ENCODE measurements at regions not wholly inside any gene's neighbourhood (a gene's known extent, or its start where the extent isn't known, plus 50 kb on each side); places are given as distances from the start of the nearest gene placed in this dataset.

DNA sequence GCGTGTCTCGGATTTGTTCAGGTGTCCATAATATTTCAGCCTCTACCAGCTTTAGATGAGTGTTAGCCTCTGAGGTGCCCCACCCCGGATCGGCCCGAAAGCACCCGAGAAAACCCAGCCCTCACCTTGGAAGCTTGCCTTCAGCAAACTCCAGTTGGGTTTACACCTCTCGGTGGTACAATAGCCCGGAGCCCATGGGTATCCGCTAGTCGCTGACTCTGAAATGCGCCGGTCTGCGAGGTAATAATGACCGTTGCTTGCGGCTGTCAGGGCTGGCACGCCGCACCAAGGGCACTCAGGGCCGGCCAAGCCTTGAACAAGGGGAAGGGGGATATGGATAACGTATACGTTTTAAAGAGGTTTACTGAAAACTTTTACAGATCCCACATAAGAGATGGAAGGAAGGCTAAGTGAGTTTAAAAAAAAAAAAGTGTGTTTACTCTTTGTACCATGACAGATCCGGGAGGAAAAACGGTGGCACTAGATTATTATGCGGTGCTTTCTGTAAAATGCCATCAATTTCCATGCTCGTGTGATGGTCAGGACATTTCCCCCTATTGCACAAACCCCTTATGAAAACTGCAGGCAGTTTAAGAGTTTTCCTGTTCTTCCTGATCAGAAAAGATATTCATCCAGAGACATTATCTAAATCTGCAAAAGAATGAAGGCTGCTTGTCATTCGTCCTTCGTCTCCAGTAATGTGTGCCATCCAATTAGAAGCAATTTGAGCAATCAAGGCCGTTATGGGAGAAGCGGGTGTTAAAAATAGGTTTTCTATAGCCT lies 124.2 kb downstream of the TMEM161B start:
- in situ Hi-C loops (cut with HindIII; ENCODE audit: low sequenced_read_pairs), result loop anchor here (5.0 to 10.0 kb wide), 4 partner anchors 120 to 538 kb away; partner anchors contain the start of gene TMEM161B
- DNase-seq (ENCODE audit: low read depth), result no peak
- TF ChIP-seq, protein P1, sequence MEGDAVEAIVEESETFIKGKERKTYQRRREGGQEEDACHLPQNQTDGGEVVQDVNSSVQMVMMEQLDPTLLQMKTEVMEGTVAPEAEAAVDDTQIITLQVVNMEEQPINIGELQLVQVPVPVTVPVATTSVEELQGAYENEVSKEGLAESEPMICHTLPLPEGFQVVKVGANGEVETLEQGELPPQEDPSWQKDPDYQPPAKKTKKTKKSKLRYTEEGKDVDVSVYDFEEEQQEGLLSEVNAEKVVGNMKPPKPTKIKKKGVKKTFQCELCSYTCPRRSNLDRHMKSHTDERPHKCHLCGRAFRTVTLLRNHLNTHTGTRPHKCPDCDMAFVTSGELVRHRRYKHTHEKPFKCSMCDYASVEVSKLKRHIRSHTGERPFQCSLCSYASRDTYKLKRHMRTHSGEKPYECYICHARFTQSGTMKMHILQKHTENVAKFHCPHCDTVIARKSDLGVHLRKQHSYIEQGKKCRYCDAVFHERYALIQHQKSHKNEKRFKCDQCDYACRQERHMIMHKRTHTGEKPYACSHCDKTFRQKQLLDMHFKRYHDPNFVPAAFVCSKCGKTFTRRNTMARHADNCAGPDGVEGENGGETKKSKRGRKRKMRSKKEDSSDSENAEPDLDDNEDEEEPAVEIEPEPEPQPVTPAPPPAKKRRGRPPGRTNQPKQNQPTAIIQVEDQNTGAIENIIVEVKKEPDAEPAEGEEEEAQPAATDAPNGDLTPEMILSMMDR (IDR thresholded peaks at IDR 0.05; ENCODE audit: low read depth, low read length, missing control alignments), result no peak
- H3K4me3 ChIP-seq (ENCODE audit: low read depth, low read length), result peak overlapping the region; percentile 44

DNA sequence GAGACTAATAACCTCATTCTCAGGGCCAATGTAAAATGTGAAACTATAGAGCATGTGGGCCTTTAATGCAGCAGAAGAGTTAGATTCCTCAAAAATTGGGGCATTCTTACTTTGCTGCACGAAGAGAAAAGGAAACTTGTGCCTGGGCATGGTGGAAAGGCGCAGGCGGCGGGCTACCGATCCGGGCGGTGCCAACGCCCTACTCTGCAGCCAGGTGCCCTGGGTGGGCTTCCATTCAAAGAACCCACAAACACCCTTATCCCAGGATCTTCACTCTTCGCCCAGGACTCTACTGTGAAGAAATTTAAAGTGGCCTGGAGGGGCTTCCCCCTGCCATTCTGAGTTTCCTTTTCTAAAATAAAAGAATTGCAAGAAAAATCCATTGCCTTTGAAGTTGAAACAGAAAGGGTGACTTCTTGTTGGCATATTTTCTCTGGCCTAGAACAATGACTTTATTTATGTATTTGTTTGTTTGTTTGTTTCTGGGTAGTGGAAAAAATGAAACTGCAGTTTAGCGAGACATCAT lies 124.9 kb downstream of the TMEM161B start:
- peak overlapping the region; percentile 44 for H3K4me3 ChIP-seq (ENCODE audit: low read depth, low read length)
- TF ChIP-seq, protein P1 (IDR thresholded peaks at IDR 0.05; ENCODE audit: low read depth, low read length, missing control alignments), result no peak
- in situ Hi-C loops (cut with HindIII; ENCODE audit: low sequenced_read_pairs), result loop anchor here (5.0 to 10.0 kb wide), 4 partner anchors 121 to 539 kb away; partner anchors contain the start of gene TMEM161B
- DNase-seq (ENCODE audit: low read depth), result no peak

DNA sequence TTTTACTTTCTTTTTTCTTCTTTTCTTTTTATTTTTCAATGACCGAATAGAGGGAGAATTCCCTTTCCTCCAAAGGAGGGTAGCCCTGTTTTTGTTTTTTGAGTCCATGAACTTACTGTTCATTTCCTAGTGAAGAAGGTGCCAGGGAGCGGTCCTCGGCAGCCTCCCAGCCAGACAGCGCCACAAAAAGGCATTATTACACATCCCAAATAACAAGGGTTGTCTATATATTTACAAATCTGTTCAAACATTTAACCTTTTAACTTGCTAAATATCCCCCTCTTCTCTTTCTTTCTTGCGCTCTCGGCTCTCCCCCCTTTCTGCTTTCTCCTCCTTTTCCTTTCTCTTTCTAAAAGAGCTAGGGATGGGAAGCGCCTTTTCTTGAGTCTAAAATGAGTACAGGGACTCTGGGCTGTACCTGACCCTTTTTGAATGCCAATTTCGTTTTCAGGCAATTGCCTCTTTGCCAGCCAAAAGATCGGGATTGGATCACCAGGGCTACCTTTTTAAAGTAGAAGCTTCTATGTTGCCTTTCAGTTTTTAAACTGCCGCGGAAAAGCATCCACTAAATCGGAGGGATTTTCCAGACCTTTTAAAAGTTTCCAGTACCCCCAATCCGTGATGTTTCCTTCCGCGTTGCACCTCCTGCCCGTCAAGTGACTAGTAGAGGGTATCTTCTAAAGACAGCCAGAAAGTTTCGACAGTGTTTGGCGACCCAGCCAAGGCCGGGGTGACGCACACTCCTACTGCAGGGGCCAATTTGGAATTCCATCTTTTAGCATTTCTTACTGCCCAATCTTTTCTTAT lies 125.6 kb downstream of the TMEM161B start:
- DNase-seq (ENCODE audit: low read depth), result no peak
- in situ Hi-C loops (cut with HindIII; ENCODE audit: low sequenced_read_pairs), result loop anchor here (5.0 to 10.0 kb wide), 4 partner anchors 122 to 539 kb away; partner anchors contain the start of gene TMEM161B
- H3K4me3 ChIP-seq (ENCODE audit: low read depth, low read length), result peak overlapping the region; percentile 44
- TF ChIP-seq, protein P1 (IDR thresholded peaks at IDR 0.05; ENCODE audit: low read depth, low read length, missing control alignments), result no peak

DNA sequence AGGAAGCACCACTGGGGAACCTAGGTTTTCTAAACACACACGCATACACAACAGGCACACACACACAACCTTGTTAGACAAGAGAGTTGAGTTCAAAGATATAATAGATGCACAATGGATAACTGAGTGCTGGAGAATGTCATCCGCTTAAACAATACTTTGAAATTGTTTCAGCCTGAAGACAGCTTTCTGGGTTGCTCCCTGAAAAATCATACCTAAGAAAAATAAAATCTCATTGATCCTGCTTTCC lies 126.1 kb downstream of the TMEM161B start:
- peak overlapping the region; percentile 44 for H3K4me3 ChIP-seq (ENCODE audit: low read depth, low read length)
- DNase-seq (ENCODE audit: low read depth), result no peak
- TF ChIP-seq, protein P1 (IDR thresholded peaks at IDR 0.05; ENCODE audit: low read depth, low read length, missing control alignments), result no peak
- in situ Hi-C loops (cut with HindIII; ENCODE audit: low sequenced_read_pairs), result loop anchor here (5.0 to 10.0 kb wide), 4 partner anchors 122 to 540 kb away; partner anchors contain the start of gene TMEM161B

DNA sequence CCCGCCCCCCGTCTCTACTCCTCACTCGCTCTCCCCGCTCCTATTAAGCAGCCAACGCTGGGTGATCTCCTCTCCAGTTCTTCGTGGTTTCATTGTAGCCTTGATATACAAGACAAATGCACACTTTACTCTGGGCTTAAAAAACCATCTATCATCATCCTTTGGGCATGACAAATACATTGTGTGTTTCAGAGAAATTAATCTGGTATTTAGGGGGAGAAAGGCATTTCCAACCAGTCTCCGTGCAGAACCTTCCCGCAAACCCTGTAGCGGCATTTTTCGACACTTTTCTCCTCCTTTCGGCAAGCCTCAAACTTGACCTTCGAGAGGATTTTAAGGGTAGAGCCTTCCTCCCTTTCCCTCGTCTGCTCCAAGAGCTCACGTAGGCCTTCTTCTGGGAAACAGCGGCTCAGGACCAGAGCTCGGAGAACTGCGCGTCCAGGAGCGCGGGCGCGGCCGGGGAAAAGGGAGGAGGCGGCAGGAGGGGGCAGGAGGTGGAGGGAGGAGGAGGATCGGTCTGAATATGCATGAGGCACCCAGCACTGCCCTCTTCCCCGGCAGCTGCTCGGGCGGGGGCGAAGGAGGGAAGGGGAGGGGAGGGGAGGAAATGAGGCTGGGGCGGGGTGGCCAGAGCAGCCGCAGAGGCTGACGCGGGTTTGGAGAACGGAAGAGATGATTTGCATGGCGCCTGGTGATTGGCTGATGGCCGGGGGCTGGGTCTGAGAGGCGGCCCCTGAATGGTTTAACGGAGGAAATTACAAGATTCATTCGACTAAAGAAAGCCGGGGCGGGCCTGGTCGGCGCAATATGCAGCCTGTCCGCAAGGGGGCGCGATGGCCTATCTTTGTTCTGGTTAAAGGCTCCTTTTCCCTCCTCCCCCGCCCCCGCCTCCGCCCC lies 127.5 kb downstream of the TMEM161B start:
- H3K4me3 ChIP-seq (ENCODE audit: low read depth, low read length), result peak overlapping the region; percentile 45
- peak; percentile 98 for DNase-seq (ENCODE audit: low read depth)
- in situ Hi-C loops (cut with HindIII; ENCODE audit: low sequenced_read_pairs), result loop anchor here (5.0 to 10.0 kb wide), 4 partner anchors 124 to 541 kb away; partner anchors contain the start of gene TMEM161B
- TF ChIP-seq, protein P1 (IDR thresholded peaks at IDR 0.05; ENCODE audit: low read depth, low read length, missing control alignments), result peak; percentile 55

Measured in astrocyte of the cerebellum (primary cell).